ENCODE measurements at regions not wholly inside any gene's neighbourhood (a gene's known extent, or its start where the extent isn't known, plus 50 kb on each side); places are given as distances from the start of the nearest gene placed in this dataset.

- no peak for DNase-seq
- H3K27ac ChIP-seq (ENCODE audit: low read length) = no peak overlapping the region
- H3K4me1 ChIP-seq (ENCODE audit: insufficient read depth, low read length) = no peaks in the 10 kb centered on the region
- peaks cover 1% of the 10 kb centered on the region for H3K27me3 ChIP-seq (ENCODE audit: insufficient read depth, low read length, poor library complexity)
- H3K9me3 ChIP-seq (ENCODE audit: insufficient read depth, low read length, severe bottlenecking) = no peaks in the 10 kb centered on the region
- H3K79me2 ChIP-seq (ENCODE audit: insufficient read depth, low read length) = no peaks in the 10 kb centered on the region
- no peak overlapping the region for H2AFZ ChIP-seq (ENCODE audit: low read depth, low read length)
- ATAC-seq (ENCODE audit: insufficient read depth, low read depth) = no peak
- H3K4me3 ChIP-seq (ENCODE audit: low read depth in 1 of 2, low read length in 2 of 2) = no peak overlapping the region
- no peak overlapping the region for H3K9ac ChIP-seq (ENCODE audit: low read depth, low read length)
- H3K4me2 ChIP-seq (ENCODE audit: insufficient read depth, low read length) = no peak overlapping the region
- TF ChIP-seq CTCF (IDR thresholded peaks at IDR 0.05; ENCODE audit: borderline replicate concordance, extremely low read depth, low read length, poor library complexity, severe bottlenecking) (no peak), EZH2 (IDR thresholded peaks at IDR 0.05; ENCODE audit: borderline replicate concordance, low read depth, low read length, severe bottlenecking) (no peak)
- H3K36me3 ChIP-seq (ENCODE audit: insufficient read depth, low read length) = no peaks in the 10 kb centered on the region
- no peaks in the 10 kb centered on the region for H4K20me1 ChIP-seq (ENCODE audit: insufficient read depth, low read length)
Observed at GRCh38 chr20:4559106-4559505, 127.2 kb upstream of the PRNP start.

- Histone ChIP-seq H3K4me1 (ENCODE audit: insufficient read depth, low read length) (no peaks in the 10 kb centered on the region), H3K36me3 (ENCODE audit: insufficient read depth, low read length) (no peaks in the 10 kb centered on the region), H3K9me3 (ENCODE audit: insufficient read depth, low read length, severe bottlenecking) (no peaks in the 10 kb centered on the region), H3K4me2 (ENCODE audit: insufficient read depth, low read length) (no peak overlapping the region), H3K27me3 (ENCODE audit: insufficient read depth, low read length, poor library complexity) (peaks cover 4% of the 10 kb centered on the region), H2AFZ (ENCODE audit: low read depth, low read length) (no peak overlapping the region), H3K27ac (ENCODE audit: low read length) (no peak overlapping the region), H4K20me1 (ENCODE audit: insufficient read depth, low read length) (no peaks in the 10 kb centered on the region), H3K79me2 (ENCODE audit: insufficient read depth, low read length) (no peaks in the 10 kb centered on the region), H3K9ac (ENCODE audit: low read depth, low read length) (no peak overlapping the region), H3K4me3 (ENCODE audit: low read depth in 1 of 2, low read length in 2 of 2) (no peak overlapping the region)
- DNase-seq = no peak
- ATAC-seq (ENCODE audit: insufficient read depth, low read depth) = no peak
- TF ChIP-seq EZH2 (IDR thresholded peaks at IDR 0.05; ENCODE audit: borderline replicate concordance, low read depth, low read length, severe bottlenecking) (no peak), CTCF (IDR thresholded peaks at IDR 0.05; ENCODE audit: borderline replicate concordance, extremely low read depth, low read length, poor library complexity, severe bottlenecking) (no peak)
Observed at GRCh38 chr20:4556781-4557180, 129.5 kb upstream of the PRNP start.

GRCh38 chr20:4555188-4555890, 130.9 kb upstream of the PRNP start:
- no peaks in the 10 kb centered on the region for H3K36me3 ChIP-seq (ENCODE audit: insufficient read depth, low read length)
- H3K9me3 ChIP-seq (ENCODE audit: insufficient read depth, low read length, severe bottlenecking) = no peaks in the 10 kb centered on the region
- no peak overlapping the region for H2AFZ ChIP-seq (ENCODE audit: low read depth, low read length)
- no peaks in the 10 kb centered on the region for H4K20me1 ChIP-seq (ENCODE audit: insufficient read depth, low read length)
- no peak overlapping the region for H3K4me2 ChIP-seq (ENCODE audit: insufficient read depth, low read length)
- ATAC-seq (ENCODE audit: insufficient read depth, low read depth) (no peak), DNase-seq (no peak)
- H3K4me1 ChIP-seq (ENCODE audit: insufficient read depth, low read length) = no peaks in the 10 kb centered on the region
- H3K9ac ChIP-seq (ENCODE audit: low read depth, low read length) = no peak overlapping the region
- no peaks in the 10 kb centered on the region for H3K79me2 ChIP-seq (ENCODE audit: insufficient read depth, low read length)
- peaks cover 4% of the 10 kb centered on the region for H3K27me3 ChIP-seq (ENCODE audit: insufficient read depth, low read length, poor library complexity)
- no peak overlapping the region for H3K4me3 ChIP-seq (ENCODE audit: low read depth in 1 of 2, low read length in 2 of 2)
- no peak for TF ChIP-seq CTCF (IDR thresholded peaks at IDR 0.05; ENCODE audit: borderline replicate concordance, extremely low read depth, low read length, poor library complexity, severe bottlenecking)
- H3K27ac ChIP-seq (ENCODE audit: low read length) = no peak overlapping the region

All from DND-41 (cell line).